Chondrocyte (in vitro differentiated cells): ENCODE measurements at regions not wholly inside any gene's neighbourhood (a gene's known extent, or its start where the extent isn't known, plus 50 kb on each side); places are given as distances from the start of the nearest gene placed in this dataset.
"Not testable (repeated sequence)": the region's sequence is repeated elsewhere in the genome, so short reads cannot be mapped to it uniquely, and the experiment has no call there.

Source experiments
- DNase-seq: peaks from one replicate; pipeline ENCODE4 v3.0.0; 2021; ENCODE audit warnings: mixed read lengths, low spot score
- H3K27ac Mint-ChIP-seq: one replicate; pipeline ENCODE4 v1.8.0; 2021; ENCODE audit warnings: mild to moderate bottlenecking, moderate library complexity, mixed read lengths; ENCODE audit not compliant: unreplicated experiment
- H3K27me3 Mint-ChIP-seq: 2 replicates; pipeline ENCODE4 v1.8.0; 2021; ENCODE audit warnings: low read depth, mixed read lengths
- H3K36me3 Mint-ChIP-seq: 2 replicates; pipeline ENCODE4 v1.8.0; 2021; ENCODE audit warnings: low read depth, mixed read lengths
- H3K4me1 Mint-ChIP-seq: 2 replicates; pipeline ENCODE4 v1.8.0; 2021; ENCODE audit warnings: low read depth, mild to moderate bottlenecking, mixed read lengths
- H3K4me3 Mint-ChIP-seq: one replicate; pipeline ENCODE4 v1.8.0; 2021; ENCODE audit warnings: mild to moderate bottlenecking, moderate library complexity, mixed read lengths; ENCODE audit not compliant: unreplicated experiment
- H3K9me3 Mint-ChIP-seq: 2 replicates; pipeline ENCODE4 v1.8.0; 2021; ENCODE audit warnings: low read depth, mixed read lengths
- TF ChIP-seq, protein P1 (sequence below): fragments of 200-600 bp; sonication (generic); IDR thresholded peaks from 2 replicates; pipeline ENCODE4 v1.5.0; 2021; ENCODE audit warnings: antibody characterized with exemption, mild to moderate bottlenecking, moderate library complexity

DNA sequence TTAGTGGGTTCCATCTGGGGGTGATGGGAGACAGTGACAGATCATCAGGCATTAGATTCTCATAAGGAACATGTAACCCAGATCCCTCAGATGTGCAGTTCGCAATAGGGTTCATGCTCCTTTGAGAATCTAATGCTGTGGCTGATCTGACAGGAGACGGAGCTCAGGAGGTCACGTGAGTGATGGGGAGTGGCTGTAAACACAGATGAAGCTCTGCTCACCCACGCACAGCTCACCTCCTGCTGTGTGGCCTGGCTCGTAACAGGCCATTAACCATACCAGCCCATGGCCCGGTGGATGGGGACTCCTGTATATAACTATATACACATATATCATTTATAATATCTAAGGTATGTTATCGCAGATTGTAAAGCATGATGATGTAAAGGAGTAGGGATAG is 214.2 kb downstream of the MAF start:
- no peaks in the 10 kb centered on the region for H3K4me1 Mint-ChIP-seq
- H3K9me3 Mint-ChIP-seq = peaks cover 5% of the 10 kb centered on the region
- H3K36me3 Mint-ChIP-seq = no peaks in the 10 kb centered on the region
- H3K27ac Mint-ChIP-seq = no peak overlapping the region
- DNase-seq = no peak
- TF ChIP-seq, protein P1, sequence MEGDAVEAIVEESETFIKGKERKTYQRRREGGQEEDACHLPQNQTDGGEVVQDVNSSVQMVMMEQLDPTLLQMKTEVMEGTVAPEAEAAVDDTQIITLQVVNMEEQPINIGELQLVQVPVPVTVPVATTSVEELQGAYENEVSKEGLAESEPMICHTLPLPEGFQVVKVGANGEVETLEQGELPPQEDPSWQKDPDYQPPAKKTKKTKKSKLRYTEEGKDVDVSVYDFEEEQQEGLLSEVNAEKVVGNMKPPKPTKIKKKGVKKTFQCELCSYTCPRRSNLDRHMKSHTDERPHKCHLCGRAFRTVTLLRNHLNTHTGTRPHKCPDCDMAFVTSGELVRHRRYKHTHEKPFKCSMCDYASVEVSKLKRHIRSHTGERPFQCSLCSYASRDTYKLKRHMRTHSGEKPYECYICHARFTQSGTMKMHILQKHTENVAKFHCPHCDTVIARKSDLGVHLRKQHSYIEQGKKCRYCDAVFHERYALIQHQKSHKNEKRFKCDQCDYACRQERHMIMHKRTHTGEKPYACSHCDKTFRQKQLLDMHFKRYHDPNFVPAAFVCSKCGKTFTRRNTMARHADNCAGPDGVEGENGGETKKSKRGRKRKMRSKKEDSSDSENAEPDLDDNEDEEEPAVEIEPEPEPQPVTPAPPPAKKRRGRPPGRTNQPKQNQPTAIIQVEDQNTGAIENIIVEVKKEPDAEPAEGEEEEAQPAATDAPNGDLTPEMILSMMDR = no peak
- H3K27me3 Mint-ChIP-seq = peaks cover 7% of the 10 kb centered on the region
- no peak overlapping the region for H3K4me3 Mint-ChIP-seq

DNA sequence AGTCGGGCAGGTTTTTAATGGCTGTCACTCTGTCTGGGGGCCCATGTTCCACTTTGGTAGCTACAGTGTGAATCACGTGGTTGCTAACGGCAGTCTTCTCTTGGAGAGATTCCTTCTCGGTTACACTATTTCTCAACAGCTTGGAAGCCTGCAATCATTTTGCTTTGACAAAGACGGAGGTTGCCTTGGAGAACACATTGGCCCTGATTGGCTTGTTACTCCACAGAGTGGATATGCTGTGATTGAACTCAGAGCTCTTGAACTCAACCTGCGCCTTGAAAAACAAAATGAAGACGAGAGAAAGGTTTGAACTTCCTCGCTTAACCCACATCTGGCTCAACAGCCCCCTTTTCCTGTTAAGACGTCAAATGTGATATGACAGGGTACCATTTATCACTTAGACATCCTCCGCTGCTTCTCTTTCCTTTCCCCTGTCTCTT is 218.9 kb downstream of the MAF start:
- no peak overlapping the region for H3K27ac Mint-ChIP-seq

DNA sequence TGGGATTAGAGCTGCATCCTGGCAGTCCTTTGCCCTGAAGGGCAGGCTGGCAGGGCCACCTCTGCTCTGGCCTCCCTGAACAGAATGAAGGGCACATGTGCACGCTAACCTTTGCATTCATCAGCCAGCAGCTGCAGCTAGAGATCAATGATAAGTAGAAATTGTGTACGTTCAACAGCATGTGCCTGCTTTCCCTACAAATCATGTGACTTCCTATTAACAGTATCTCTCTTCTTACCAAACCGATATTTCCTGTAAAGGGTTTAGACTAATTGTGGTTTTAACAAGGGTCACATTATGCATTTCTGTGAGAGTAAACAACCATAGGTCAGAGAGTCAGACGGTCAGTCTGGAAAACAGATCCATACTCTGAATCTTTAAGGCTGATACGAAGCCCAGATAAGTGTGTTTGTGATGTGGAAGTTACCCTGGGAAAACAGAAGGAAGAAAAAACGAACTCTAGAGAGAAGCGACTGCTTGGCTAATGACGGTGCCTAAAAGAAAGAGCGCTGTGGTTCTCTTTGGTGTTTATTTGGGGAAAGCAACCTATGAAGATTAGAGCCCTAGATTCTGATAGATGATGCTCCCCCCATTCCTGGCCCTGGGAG is 219.4 kb downstream of the MAF start:
- Mint-ChIP-seq H3K9me3 (peaks cover 7% of the 10 kb centered on the region), H3K27me3 (peaks cover 7% of the 10 kb centered on the region), H3K4me3 (no peak overlapping the region), H3K36me3 (no peaks in the 10 kb centered on the region), H3K27ac (no peak overlapping the region), H3K4me1 (no peaks in the 10 kb centered on the region)
- no peak for DNase-seq
- TF ChIP-seq, protein P1 = no peak

More for the DNA sequence above, 218.9 kb downstream of the MAF start:
- TF ChIP-seq, protein P1 = no peak
- Mint-ChIP-seq H3K36me3 (no peaks in the 10 kb centered on the region), H3K27me3 (peaks cover 7% of the 10 kb centered on the region), H3K4me1 (no peaks in the 10 kb centered on the region), H3K4me3 (no peak overlapping the region), H3K9me3 (peaks cover 10% of the 10 kb centered on the region)
- DNase-seq = no peak

DNA sequence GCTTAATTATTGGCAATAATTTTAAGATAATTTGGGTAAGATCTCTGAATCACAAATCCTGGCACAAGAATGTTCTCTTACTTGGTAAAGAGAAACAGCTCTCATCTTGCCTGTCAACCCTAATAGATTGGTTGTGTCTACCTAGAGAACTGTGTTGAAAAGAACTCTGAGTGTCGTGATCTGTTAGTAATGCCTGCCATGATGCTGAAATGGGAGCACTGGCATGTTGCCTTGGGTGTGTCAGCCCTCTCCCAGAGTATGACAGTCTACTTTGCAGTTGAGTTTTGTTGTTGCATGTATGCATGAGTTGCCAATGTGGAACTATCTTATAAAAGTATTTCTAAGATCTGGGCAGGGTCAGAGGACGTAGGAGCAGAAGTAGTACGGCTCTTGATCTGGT is 221.4 kb downstream of the MAF start:
- H3K4me1 Mint-ChIP-seq = no peaks in the 10 kb centered on the region
- no peaks in the 10 kb centered on the region for H3K36me3 Mint-ChIP-seq
- peaks cover 10% of the 10 kb centered on the region for H3K27me3 Mint-ChIP-seq
- H3K27ac Mint-ChIP-seq = no peak overlapping the region
- no peak for DNase-seq
- peaks cover 8% of the 10 kb centered on the region for H3K9me3 Mint-ChIP-seq
- TF ChIP-seq, protein P1 = no peak
- no peak overlapping the region for H3K4me3 Mint-ChIP-seq

DNA sequence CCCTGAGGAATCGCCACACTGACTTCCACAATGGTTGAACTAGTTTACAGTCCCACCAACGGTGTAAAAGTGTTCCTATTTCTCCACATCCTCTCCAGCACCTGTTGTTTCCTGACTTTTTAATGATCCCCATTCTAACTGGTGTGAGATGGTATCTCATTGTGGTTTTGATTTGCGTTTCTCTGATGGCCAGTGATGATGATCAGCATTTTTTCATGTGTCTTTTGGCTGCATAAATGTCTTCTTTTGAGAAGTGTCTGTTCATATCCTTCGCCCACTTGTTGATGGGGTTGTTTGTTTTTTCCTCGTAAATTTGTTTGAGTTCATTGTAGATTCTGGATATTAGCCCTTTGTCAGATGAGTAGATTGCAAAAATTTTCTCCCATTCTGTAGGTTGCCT is 223.5 kb downstream of the MAF start:
- not testable (repeated sequence) for H3K36me3 Mint-ChIP-seq, H3K27ac Mint-ChIP-seq, H3K4me1 Mint-ChIP-seq, H3K4me3 Mint-ChIP-seq, DNase-seq, H3K9me3 Mint-ChIP-seq
- H3K27me3 Mint-ChIP-seq = peaks cover 10% of the 10 kb centered on the region

DNA sequence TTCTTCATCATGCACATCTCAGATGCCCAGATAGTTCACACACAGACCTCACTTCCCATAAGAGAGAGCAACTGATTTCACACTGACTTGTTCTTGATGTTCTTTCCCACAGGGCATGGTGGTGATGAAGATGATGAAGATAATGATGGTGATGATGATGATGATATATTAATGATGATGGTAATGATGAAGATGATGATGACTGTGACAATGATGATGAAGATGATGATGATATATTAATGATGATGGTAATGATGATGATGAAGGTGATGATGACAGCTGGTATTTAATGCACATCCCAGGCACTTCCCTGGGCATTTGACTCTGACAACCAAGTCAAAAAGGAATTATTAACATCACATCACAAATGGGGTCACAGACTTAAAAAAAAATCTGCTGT is 225.2 kb downstream of the MAF start:
- Mint-ChIP-seq H3K4me1 (peaks cover 9% of the 10 kb centered on the region), H3K36me3 (no peaks in the 10 kb centered on the region), H3K27ac (no peak overlapping the region), H3K9me3 (peaks cover 14% of the 10 kb centered on the region), H3K27me3 (peaks cover 7% of the 10 kb centered on the region), H3K4me3 (no peak overlapping the region)
- DNase-seq = no peak
- TF ChIP-seq, protein P1 = no peak
